HG02938 (cell line): ENCODE measurements at regions not wholly inside any gene's neighbourhood (a gene's known extent, or its start where the extent isn't known, plus 50 kb on each side); places are given as distances from the start of the nearest gene placed in this dataset.
"Not testable (repeated sequence)": the region's sequence is repeated elsewhere in the genome, so short reads cannot be mapped to it uniquely, and the experiment has no call there.

Source experiments
- ATAC-seq: cut with Tn5 transposase; IDR thresholded peaks from one replicate; pipeline ENCODE4 v1.9.1; 2021; ENCODE audit warnings: mild to moderate bottlenecking, moderate library complexity; ENCODE audit not compliant: unreplicated experiment

DNA sequence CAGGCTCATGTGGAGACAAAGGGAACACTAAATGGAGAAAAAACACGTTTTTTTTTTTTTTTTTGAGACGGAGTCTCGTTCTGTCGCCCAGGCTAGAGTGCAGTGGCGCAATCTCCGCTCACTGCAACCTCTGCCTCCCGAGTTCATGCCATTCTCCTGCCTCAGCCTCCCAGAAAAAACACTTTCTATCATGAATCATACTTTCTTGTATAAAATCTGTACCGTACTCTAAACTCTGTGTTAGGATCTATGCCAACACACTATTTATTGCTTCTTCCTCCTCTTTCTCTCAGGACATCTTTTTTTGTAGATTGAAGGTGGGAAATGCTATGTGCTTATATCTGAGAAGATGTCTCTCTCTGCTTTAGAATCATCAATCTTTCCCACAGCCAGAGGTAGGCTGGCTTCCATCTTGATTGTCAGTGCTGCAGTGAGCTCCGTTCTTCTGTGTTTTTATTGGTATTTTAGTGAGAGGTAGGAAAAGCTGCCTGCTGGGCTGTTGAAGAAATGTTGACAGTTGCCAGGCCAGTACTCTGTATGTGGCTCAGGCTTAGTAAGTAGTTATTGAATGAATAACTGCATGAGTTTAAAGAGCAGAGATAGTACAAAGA is 101.1 kb downstream of the GPR85 start:
- no peak for ATAC-seq

DNA sequence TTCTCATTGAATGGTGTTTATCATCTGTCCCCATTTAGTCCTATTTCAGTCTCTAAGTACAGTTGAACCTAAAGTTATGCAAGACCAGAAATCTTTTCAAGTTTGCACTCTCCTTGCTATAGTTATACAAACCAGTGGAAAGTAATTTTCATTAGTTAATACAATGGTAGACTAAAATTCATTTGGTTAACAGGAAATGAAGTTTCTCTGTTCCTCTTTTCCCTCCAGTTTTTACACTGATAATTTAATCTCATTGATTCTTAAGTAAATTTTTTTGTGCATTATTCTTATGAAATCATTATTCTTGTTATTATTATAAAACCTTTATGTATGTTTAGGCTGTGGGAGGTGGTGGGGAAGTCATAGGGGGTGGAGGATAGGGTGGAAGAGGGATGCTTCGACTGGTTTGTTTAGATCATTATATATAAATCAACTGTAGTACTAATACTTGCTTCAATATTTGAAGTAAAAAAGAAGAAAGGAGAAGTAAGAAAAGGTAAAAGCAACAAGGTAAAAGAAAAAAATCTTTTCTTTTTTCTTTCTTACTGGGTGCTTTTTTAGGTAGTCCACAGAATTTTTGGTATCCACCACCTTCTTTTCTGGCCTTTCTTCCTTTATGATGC is 104.1 kb downstream of the GPR85 start:
- ATAC-seq = peak; percentile 73

DNA sequence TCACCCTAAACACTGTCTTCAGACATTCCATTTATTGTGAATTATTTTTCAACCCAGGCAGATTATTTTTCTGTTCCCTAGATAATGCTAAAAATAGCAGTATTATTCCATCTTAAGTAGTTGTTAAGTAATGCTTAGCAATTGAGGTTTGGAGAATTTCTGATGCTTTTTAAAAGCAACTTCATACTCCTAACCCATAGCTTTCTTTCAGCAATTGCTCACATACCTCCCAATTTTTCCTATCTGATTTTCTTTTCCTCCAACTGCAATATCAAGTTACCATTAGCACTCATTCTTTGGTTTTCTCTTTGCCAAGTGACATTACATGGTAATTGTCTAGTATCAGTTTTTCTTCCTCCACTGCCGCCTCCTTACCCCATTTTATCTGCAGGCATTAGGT is 104.7 kb downstream of the GPR85 start:
- ATAC-seq = peak; percentile 5

DNA sequence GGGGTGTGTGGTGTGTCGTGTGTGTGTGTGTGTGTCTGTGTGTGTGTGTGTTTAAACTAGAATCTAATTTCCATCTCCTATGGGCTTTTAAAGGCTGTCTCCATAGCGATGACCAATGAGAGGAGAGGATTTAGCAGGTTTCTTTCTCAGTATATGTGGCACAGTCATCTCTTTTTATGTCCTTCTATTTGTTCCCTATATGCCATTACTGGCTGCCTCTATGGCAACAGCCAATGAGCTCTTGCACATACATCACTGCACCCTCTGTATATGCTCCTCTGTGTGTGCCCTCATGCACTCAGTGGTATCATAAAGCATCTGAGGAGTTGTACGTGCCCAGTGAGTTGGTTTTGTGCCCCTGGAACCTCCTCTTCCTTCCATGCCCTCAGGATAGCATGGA is 107.6 kb downstream of the GPR85 start:
- not testable (repeated sequence) for ATAC-seq

DNA sequence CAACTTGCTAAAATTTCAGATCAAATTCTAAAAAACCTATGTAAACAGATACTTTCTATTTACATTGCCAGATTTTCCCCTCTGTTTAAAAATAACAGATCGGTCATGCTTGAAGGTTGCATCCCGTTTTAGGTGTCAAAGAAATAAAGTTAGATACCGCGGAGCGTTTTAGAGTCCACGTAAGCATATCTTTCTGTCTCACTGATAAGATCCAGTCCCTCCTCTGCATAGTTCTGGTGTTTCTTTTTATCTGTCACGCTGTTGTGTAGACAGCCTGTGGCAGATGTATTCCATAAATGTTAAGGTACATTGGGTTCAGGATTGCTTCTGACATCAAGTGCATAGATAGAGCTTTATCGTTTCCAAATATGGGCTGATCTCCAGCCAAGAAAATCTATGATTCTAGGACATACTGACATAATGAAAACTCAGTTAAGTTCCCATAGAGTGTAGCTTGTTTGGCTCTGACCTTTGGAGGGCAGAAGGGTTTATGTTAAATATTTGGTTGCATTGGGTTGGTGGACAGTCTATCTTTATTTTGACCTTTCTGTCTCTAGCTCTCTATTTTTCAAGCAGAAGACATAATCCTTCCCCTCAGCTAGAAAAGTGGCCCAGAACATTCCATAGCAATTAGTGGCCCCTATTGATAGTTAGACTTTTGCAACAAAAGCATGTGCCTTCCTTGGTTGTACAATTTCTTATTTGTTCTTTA is 109.2 kb downstream of the GPR85 start:
- ATAC-seq = not testable (repeated sequence)

DNA sequence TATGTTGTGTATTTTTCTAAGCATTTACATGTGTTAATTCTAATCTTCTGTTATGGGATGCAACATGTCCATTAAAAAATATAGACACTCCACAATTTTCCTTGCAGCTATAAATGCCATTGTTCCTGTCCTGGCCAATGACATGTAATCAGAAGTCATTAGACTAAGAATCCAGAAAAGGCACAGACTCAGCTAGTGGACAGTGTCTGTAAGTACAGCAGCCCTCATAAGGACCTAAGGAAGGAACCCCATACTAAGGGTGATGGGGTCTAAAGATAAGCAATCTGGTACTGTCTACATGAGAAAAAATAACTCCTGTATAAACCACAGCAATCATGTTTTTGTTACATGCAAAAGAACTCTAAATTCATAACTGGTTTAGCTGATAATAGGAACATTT is 115.9 kb downstream of the GPR85 start:
- ATAC-seq = peak; percentile 90

DNA sequence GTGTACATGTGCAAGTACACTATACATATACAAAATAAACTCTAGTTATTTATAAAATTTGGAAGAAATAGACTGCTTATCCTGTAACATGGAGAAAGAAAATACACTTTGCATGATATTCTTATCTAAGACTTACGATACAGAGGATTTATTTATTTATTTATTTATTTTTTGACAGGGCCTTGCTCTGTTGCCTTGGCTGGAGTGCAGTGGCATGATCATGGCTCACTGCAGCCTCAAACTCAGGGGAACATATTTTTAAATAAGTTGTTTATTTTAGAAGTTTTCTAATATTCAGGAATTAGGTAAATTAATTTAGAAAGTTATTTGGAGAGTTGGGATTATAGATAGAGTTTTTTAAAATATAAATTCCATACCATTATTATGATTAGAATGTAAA is 116.7 kb downstream of the GPR85 start:
- no peak for ATAC-seq

DNA sequence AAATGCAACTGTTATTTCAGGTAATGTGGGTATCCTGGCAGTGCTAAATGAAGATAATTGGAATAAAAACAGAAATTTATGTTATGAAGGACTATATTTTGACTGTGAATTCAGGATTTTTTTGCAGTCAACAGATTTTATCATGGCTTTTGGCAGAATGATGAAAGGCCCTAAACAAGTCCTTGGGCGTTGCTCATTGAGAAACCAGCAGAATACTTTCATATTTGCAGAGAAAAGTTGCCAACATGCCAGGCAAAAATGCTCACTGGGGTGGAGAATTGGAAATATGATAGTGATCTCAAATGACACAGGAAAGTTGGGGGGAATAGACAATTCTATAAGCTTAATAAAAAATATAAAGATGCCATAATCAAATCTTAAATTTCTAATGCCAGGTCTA is 121.1 kb downstream of the GPR85 start:
- ATAC-seq = no peak

DNA sequence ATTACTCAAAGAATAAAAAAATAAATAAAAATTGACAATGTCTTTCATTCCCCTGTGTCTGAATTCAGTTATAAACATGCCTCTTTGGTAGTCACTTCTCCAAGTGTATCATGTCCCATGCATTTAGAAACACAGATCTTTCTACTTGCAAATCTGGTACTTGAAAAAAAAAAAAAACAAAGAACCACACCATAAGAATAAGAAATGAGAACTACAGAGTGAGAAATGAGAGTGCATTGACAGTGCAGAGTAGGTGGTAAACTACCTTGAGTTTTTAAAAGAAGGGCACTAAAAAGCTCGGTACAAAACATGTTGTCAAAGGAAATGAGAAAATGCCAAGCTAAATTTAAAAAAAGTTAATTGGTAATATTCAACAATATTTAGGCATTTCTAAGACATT is 123.0 kb downstream of the GPR85 start:
- no peak for ATAC-seq

DNA sequence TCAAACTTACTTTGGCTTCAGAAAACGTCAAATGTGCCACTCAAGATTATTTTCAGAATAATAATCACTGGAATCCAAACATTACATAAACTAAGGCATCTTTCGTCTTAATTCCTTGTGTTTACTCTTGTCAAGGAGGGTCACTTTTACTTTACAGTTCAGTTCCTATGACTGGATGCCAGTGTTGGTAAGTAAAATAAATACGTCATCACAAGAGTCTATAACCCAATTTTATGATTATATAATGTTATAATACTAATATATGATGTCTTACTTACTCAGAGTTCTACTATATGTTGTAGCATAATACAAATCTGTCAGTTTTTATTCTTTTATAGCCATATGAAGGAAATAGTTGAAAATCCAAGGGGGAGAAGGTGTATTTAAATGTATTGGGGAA is 123.8 kb downstream of the GPR85 start:
- ATAC-seq = no peak

DNA sequence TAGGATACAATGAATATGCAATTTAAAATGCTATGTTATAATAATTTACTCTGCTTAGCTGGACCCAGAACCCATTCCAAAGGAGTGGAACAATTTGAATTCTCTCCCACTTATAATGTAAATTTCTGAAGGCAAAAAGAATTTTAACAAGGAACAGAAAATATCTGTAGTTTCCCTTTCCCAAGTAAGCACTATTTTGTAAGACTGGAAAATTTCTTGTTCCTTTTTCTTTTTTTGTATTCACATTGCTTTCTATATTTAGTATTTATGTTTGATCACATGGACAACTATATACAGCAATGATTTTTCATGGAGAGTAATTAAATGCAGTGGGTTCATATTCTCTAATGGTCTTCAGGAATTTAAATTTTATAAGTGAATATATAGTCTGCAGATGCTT is 127.4 kb downstream of the GPR85 start:
- ATAC-seq = no peak

DNA sequence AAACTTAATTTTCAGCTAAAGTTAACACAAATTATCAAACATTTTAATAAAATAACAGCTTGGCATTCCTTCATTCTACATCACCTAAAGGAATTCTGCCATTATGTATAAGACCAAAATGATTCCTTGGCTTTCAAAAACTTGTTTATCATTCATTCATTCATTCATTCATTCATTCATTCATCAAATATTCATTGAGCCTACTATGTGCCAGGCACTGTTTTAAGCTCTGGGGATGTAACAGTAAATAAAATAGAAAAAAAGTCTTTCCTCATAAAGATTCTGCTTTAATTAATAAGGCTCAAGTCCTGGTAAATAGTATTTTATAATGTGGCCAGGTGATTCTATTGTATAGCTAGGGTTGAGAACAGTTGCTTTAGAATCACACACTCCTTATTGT is 127.9 kb downstream of the GPR85 start:
- no peak for ATAC-seq

DNA sequence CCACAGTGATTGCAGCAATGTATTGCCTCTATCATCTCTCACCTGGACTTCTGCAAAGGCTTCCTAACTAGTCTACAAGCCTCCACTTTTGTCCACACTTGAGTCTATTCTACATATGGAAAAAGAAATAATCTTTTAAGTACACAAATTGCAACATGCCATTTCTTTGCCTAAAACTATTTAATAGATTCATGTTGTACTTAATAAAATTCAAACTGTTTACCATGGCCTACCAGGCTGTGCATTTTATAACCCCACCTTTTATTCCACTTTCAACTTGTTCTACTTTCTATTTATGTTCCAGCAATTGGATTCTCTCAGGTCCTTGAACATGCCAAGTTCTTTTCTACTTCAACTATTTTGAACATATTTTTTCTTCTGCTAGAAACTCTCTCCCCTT is 128.7 kb downstream of the GPR85 start:
- ATAC-seq = no peak

DNA sequence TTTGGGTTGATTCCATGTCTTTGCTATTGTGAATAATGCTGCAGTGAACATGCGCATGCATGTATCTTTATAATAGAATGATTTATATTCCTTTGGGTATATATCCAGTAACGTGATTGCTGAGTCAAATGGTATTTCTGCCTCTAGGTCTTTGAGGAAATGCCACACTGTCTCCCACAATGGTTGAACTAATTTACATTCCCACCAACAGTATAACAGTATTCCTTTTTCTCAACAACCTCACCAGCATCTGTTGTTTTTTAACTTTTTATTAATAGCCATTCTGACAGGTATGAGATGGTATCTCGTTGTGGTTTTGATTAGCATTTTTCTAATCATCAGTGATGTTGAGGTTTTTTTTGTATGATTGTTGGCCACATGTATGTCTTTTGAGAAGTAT is 133.6 kb downstream of the GPR85 start:
- not testable (repeated sequence) for ATAC-seq

DNA sequence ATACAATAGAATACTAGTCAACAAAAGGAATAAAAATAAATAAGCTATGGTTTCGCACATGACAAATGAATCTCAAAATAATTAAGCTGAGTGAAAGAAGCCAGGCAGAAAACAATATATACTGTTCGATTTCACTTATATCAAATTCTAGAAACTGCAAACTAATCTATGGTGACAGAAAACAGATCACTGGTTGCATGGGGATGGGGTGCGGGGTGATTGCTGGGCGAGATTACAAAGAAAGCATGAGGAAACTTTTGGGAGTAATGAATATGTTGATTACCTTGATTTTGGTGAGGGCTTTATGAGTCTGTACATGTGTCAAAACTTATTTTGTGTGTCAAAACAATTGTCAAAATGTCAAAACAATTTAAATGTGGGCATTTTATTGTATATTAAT is 135.6 kb downstream of the GPR85 start:
- ATAC-seq = no peak

DNA sequence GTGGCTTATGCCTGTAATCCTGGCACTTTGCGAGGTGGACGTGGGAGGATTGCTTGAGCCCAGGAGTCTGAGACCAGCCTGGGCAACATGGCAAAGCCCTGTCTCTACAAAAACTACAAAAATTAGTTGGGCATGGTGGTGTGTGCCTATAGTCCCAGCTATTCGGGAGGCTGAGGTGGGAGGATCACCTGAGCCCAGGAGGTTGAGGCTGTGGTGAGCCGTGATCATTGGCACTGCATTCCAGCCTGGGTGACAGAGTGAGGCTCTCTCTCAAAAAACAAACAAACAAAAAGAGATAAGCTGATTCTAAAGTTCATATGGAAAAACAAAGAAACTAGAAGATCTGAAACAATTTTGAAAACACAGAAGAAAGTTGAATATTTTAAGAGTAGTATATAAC is 136.9 kb downstream of the GPR85 start:
- ATAC-seq = not testable (repeated sequence)

DNA sequence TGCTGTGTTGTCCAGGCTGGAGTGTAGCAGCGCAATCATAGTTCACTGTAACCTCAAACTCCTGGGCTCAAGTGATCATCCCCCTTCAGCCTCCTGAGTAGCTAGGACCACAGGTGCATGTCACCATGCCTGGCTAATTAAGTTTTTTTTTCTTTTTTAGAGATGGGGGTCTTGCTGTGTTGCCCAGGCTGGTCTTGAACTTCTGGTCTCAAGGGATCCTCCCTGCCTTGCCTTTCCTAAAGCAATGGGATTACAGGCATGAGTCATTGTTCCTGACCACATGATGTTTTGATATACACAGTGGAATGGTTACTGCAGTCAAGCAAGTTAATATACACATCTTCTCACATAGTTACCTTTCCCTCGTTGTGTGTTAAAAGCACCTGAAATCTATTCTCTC is 140.3 kb downstream of the GPR85 start:
- no peak for ATAC-seq

DNA sequence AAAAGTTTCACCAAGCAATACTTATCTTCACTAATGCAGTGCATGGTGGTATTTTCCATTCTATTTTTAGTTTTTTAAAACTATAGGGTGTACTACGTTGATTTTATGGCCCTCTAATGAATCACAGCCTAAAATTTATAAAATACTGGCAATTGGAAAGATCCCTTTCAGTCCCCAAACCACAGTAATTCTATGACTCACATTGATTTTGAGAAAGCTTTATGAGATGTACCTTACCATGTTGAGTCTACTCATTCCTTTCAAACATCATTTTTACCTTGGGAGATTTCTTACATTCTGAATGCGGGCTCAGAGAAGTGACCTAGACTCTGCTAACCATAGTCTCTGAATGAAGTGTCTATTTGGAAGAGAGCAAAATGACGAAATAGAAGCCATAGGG is 141.6 kb downstream of the GPR85 start:
- ATAC-seq = no peak

DNA sequence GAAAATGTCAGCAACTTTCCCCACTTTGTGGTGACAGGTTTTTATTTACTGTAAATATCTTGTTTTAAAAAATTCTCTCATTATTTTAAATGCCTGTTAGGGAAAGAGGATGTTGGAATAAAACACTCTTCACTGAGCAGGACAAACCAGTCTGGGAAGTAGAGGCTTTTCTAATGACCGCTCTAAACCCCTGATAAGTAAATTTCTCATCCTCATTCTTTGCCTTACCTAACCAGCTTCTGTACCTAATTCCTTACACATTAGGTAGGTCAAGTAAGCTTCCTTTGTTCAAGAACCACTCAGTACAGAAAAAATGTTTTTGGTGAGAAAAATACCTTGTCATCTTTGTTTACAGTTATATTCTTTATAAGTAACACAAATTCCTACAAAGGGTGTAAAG is 143.6 kb downstream of the GPR85 start:
- ATAC-seq = no peak

DNA sequence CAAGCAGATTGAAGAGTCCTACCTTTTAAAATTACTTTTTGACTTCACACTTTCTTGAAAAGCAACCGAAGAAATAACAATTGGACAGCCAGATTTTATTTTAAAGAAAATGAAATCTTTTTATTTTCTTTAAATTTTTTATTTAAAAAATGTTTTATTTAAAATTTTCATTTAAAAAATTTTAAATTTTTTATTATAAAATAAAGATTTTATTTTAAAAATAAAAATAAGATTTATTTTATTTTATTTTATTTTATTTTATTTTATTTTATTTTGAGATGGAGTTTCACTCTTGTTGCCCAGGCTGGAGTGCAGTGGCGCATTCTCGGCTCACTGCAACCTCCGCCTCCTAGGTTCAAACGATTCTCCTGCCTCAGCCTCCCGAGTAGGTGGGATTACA is 144.5 kb downstream of the GPR85 start:
- ATAC-seq = not testable (repeated sequence)

DNA sequence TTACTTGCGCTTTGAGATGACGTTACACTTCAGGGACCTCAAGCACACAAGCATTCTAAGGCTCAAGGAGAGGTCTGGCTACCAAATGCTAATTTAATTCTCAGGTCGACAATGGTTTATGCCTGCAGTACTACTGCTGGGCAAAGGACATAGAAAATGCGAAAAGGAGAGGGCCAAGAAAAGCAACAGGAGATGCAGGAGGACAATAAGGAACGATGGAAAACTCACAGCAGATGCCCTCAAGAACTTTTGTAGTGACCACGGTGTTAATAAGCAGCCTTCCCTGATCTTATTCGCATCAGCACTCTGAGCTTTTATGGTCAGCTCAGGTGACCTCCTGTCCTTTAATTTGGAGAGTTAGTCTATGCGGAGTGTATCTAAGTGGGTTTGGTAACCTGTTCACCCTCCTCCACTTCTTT is 146.3 kb downstream of the GPR85 start:
- peak; percentile 53 for ATAC-seq

DNA sequence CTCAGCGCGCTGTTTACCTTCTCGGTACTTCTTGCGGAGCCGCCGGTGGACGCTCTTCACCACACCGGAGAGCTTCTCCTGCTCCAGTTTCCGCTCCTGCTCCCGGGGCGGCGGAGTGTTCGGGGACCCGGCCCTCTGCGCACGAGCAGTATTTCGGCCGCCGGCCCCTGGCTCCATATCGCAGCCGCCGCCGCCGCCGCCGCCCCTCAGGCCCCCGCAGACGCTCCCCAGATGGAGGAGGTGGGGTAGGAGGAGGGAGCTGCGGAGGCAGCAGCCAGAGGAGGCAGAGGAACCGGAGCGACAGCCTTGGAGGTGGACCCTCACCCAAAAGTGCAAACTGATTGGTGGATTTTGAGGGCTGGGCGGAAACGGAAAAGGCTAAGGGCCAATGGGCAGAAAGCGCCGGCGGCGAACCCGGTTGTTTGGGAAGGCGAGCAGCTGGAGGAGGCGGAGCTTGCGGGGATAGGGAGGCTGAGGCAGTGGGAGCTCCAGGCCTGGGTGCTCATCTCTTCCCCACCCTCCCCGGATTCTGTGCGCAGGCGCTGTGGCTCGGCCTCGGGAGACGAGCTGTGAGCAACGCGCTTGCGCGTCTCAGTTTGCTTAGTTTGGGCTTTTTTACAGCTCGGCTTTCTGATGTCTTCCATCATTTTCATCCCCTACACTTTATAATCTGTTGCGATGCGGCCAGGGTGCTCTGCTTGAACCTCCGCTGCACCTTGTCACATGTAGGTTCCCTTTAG is 146.9 kb downstream of the GPR85 start:
- ATAC-seq = peak; percentile 95
